ENCODE measurements at regions not wholly inside any gene's neighbourhood (a gene's known extent, or its start where the extent isn't known, plus 50 kb on each side); places are given as distances from the start of the nearest gene placed in this dataset.

DNA sequence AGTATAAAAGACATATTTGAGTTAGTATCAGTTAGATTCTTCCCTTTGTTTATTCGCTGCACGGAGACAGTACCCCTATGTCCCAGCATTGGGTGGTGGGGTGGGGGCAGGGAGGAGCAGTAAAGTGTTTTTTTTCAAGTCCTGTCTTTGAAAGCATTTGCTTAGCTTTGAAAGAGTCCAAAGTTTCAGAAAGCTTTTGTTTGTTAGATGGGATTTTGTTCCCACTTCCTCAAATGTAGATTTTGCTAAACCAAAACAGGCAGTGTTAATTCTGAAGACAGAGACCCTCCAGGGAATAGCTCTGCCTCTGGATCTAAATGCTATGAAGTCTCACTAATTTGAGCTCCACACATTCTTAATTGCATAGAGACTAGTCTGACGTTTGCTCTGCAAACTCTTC, 114.6 kb upstream of the KCNAB1 start:
- TF ChIP-seq, protein P1, sequence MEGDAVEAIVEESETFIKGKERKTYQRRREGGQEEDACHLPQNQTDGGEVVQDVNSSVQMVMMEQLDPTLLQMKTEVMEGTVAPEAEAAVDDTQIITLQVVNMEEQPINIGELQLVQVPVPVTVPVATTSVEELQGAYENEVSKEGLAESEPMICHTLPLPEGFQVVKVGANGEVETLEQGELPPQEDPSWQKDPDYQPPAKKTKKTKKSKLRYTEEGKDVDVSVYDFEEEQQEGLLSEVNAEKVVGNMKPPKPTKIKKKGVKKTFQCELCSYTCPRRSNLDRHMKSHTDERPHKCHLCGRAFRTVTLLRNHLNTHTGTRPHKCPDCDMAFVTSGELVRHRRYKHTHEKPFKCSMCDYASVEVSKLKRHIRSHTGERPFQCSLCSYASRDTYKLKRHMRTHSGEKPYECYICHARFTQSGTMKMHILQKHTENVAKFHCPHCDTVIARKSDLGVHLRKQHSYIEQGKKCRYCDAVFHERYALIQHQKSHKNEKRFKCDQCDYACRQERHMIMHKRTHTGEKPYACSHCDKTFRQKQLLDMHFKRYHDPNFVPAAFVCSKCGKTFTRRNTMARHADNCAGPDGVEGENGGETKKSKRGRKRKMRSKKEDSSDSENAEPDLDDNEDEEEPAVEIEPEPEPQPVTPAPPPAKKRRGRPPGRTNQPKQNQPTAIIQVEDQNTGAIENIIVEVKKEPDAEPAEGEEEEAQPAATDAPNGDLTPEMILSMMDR (IDR thresholded peaks at IDR 0.05; ENCODE audit: insufficient read depth, low read length, poor library complexity, severe bottlenecking) = no peak
- TF ChIP-seq EZH2phosphoT487 (conservative IDR thresholded peaks at IDR 0.05; ENCODE audit: low read length) = no peak

Measured in SU-DHL-6 (cell line).